WERI-Rb-1 (cell line): ENCODE measurements at regions not wholly inside any gene's neighbourhood (a gene's known extent, or its start where the extent isn't known, plus 50 kb on each side); places are given as distances from the start of the nearest gene placed in this dataset.

Experiments used
- DNase-seq: peaks from one replicate; pipeline ENCODE4 v3.0.0-alpha.2; 2020
- H3K27ac ChIP-seq: fragments of 250-450 bp; sonication (Bioruptor Pico); 2 replicates; pipeline ENCODE4 v1.5.1; 2020; ENCODE audit warnings: mild to moderate bottlenecking, moderate library complexity
- H3K27me3 ChIP-seq: fragments of 250-450 bp; sonication (Bioruptor Pico); 2 replicates; pipeline ENCODE4 v1.5.1; 2021; ENCODE audit warnings: mild to moderate bottlenecking, low read depth, moderate library complexity; ENCODE audit not compliant: insufficient read depth, severe bottlenecking
- H3K36me3 ChIP-seq: fragments of 250-450 bp; sonication (Bioruptor Pico); 2 replicates; pipeline ENCODE4 v1.5.1; 2020; ENCODE audit warnings: mild to moderate bottlenecking, moderate library complexity
- H3K4me3 ChIP-seq: 2 replicates; pipeline ENCODE4 v1.5.1; 2011; ENCODE audit warnings: low read depth, mild to moderate bottlenecking, control low read depth, low read length
- H3K9me3 ChIP-seq: fragments of 250-450 bp; sonication (Bioruptor Pico); 2 replicates; pipeline ENCODE4 v1.5.1; 2021; ENCODE audit warnings: mild to moderate bottlenecking, moderate library complexity; ENCODE audit not compliant: severe bottlenecking
- TF ChIP-seq, protein P1 (sequence below): IDR thresholded peaks from 2 replicates; pipeline ENCODE4 v1.5.1; 2011; ENCODE audit warnings: low read depth, mild to moderate bottlenecking, control low read depth, inconsistent platforms, low read length

DNA sequence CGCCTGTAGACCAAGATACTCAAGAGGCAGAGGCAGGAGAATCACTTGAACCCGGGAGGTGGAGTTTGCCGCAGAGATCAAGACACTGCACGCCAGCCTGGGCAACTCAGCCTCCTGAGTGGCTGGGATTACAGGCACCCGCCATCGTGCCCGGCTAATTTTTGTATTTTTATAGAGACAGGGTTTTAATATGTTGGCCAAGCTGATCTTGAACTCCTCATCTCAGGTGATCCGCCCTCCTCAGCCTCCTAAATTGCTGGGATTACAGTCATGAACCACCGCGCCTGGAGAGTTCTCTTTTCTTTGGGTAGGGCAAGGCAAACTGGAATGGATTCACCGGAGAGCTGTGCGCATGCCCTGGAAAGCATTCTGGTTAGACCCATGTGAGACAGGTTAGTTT, 179.3 kb upstream of the ALG10B start:
- no peak overlapping the region for H3K27ac ChIP-seq
- TF ChIP-seq, protein P1, sequence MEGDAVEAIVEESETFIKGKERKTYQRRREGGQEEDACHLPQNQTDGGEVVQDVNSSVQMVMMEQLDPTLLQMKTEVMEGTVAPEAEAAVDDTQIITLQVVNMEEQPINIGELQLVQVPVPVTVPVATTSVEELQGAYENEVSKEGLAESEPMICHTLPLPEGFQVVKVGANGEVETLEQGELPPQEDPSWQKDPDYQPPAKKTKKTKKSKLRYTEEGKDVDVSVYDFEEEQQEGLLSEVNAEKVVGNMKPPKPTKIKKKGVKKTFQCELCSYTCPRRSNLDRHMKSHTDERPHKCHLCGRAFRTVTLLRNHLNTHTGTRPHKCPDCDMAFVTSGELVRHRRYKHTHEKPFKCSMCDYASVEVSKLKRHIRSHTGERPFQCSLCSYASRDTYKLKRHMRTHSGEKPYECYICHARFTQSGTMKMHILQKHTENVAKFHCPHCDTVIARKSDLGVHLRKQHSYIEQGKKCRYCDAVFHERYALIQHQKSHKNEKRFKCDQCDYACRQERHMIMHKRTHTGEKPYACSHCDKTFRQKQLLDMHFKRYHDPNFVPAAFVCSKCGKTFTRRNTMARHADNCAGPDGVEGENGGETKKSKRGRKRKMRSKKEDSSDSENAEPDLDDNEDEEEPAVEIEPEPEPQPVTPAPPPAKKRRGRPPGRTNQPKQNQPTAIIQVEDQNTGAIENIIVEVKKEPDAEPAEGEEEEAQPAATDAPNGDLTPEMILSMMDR = no peak
- no peak for DNase-seq
- no peak overlapping the region for H3K4me3 ChIP-seq
- H3K36me3 ChIP-seq = no peaks in the 10 kb centered on the region
- no peaks in the 10 kb centered on the region for H3K9me3 ChIP-seq
- H3K27me3 ChIP-seq = peaks cover 46% of the 10 kb centered on the region

DNA sequence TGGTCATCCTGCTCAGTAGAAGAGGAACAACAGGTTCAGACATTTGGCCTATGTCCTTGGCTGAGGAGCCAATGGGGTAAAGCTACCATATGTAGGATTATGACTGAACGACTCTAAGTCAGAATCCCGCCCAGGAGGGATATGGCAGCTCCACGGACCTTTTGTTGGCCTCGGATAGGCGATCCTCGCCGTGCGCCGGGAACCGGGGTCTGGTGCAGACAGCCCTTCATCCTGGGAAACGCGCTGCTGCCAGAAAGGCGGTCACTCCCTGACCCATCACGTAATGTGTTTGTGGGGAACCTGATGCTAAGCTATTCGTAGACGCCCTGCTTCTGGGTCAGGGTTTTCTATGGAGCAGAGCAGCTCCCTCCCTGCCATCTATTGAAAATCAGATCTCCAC, 178.9 kb upstream of the ALG10B start:
- H3K9me3 ChIP-seq = no peaks in the 10 kb centered on the region
- TF ChIP-seq, protein P1 = no peak
- no peaks in the 10 kb centered on the region for H3K36me3 ChIP-seq
- no peak overlapping the region for H3K27ac ChIP-seq
- no peak overlapping the region for H3K4me3 ChIP-seq
- no peak for DNase-seq
- peaks cover 50% of the 10 kb centered on the region for H3K27me3 ChIP-seq

DNA sequence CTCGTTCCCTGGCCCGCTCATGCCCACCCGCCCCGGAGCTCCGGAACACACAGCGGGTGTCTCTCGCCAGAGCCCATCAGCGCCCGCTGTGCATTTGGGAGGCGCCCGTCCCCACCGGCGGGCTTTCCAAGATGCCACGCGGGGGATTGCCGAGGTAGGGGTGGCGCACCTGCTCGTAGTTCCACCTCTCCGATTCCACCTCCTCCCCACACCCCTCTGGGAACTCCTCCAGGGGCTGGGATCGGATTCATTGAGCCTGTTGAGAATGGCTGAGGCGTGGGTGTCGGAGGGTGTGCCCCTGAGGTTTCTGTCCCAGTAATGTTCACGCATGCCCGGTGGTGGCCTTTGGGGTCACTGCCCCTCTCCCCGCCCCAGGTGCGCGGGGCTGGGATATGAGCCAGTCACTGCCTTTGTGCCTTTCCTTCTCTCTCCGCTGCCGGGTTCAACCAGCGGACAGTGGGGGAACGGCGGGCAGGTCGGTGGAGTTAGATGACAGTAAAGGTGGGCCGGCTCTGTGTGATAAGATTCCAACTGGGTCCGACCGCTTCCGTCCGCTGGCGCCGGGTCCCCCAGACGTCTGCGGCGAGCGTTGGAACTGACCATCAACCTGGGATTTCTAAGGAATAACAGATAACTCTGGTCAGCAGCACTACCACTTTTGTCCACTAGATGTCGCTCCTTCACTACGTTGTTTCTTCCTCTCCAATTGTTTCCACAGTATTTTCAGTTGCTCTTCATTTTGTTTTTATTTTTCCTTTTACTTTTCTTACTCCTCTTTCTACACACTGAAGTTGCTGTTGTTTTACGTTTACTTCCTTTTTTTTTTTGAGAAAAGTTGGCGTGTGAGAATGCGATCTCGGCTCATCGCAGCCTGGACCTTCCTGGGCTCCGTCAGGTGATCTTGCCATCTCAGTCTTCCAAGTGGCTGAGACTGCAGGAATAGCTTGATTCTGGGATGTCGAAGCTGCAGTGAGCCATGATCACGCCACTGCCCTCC, 178.1 kb upstream of the ALG10B start:
- TF ChIP-seq, protein P1 = peak; percentile 84
- Histone ChIP-seq H3K36me3 (no peaks in the 10 kb centered on the region), H3K4me3 (no peak overlapping the region), H3K27ac (no peak overlapping the region), H3K9me3 (no peaks in the 10 kb centered on the region), H3K27me3 (peaks cover 54% of the 10 kb centered on the region)
- peak; percentile 60 for DNase-seq

DNA sequence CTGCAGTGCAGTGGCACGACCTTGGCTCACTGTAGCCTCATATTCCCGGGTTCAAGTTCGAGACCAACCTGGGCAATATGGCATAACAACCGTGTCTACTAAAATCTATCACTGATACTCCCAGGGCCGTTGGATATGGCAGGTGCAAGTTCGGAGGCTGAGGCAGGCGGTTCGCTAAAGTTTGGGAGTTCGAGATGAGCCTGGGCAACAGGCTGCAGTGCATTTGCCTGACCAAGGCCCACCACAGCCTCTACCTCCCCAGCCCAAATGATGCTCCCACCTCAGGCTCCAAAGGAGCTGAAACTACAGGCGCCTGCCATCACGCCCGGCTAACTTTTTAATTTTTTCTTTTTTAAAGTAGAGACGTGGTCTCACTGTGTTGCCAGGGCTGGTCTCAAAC, 177.1 kb upstream of the ALG10B start:
- Histone ChIP-seq H3K9me3 (no peaks in the 10 kb centered on the region), H3K27me3 (peaks cover 60% of the 10 kb centered on the region), H3K36me3 (no peaks in the 10 kb centered on the region), H3K27ac (no peak overlapping the region), H3K4me3 (no peak overlapping the region)
- DNase-seq = no peak
- TF ChIP-seq, protein P1 = no peak

DNA sequence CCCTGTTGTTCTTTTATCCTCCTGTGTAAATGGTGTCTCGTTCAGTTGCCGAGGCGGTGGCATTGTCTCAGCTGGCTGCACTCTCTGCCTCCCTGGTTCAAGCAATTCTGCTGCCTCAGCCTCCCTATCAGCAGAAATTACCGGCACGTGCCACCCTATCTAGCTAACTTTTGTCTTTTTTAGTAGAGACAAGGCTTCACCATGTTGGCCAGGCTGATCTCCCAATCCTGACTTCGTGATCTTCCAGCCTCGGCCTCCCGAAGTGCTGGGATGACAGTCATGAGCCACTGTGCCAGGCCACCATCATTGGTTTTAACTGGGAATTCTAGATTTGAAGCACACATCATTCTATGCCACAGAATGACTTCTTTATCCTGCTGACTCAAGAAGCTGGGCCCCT, 175.3 kb upstream of the ALG10B start:
- H3K4me3 ChIP-seq = no peak overlapping the region
- no peaks in the 10 kb centered on the region for H3K36me3 ChIP-seq
- no peaks in the 10 kb centered on the region for H3K9me3 ChIP-seq
- TF ChIP-seq, protein P1 = no peak
- DNase-seq = no peak
- no peak overlapping the region for H3K27ac ChIP-seq
- H3K27me3 ChIP-seq = peaks cover 68% of the 10 kb centered on the region

DNA sequence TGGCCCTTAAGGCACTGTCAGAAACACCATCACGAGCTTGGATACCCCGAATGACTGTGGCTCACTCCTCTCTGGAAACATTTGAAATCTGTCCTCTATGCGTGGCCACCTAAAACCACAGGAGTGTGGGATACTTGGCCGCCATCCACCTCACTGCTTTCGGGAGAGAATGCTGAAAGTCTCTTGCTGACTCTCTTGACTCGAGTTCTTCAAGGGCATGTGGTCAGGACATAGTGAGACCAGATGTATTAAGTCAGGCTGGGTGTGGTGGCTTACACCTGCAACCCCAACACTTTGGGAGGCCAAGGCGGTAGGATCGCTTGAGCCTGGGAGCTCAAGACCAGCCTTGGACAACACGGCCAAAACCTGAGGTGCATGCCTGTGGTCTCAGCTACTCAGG, 174.7 kb upstream of the ALG10B start:
- TF ChIP-seq, protein P1 = no peak
- DNase-seq = no peak
- Histone ChIP-seq H3K27me3 (peaks cover 70% of the 10 kb centered on the region), H3K36me3 (no peaks in the 10 kb centered on the region), H3K9me3 (peaks cover 4% of the 10 kb centered on the region), H3K4me3 (no peak overlapping the region), H3K27ac (no peak overlapping the region)
